Heart left ventricle (tissue), 13 donors: ENCODE measurements at regions not wholly inside any gene's neighbourhood (a gene's known extent, or its start where the extent isn't known, plus 50 kb on each side); places are given as distances from the start of the nearest gene placed in this dataset.

ENCODE experiments used
- POLR2A ChIP-seq, 2 donors: fragments of 450-650 bp; IDR thresholded peaks; one replicate each; pipeline ENCODE4 v1.6.1; 2017; ENCODE audit warnings: antibody characterized with exemption in 2 of 2, mild to moderate bottlenecking in 2 of 2, moderate library complexity in 2 of 2
- TF ChIP-seq, protein P1 (sequence below), 12 donors: fragments of 200-600 bp; sonication (generic) in 4 of 12; IDR thresholded peaks; one replicate each; pipeline versions ENCODE4 v1.5.0 to v1.8.0; 2018 to 2022; ENCODE audit warnings: antibody characterized with exemption in 12 of 12, mild to moderate bottlenecking in 5 of 12
- donor health status: ischemic (EF 13 %, LVEDD 7.1; RV severe dilation, severe dysfunction).
- donor health status: DM: no; HTN: yes; CAD: no.
- donor health status: DM: no; HTN: no; CAD: no.
- donor health status: ischemic (EF 25% LVEDD 6.9; RV normal size, moderate dysfunction).
- donor health status: ischemic (EF 25% LVEDD 5.7; RV mildly dilated, moderate dysfunction).
- donor health status: ischemic (EF 35%, LVEDD 5.7; RV mildly dilated, moderate dysfunction).
- donor health status: nonischemic (EF 11% LVEDD 7.7; RV severe dilation, severe dysfunction).
- donor health status: DM: yes; HTN: yes; CAD: no.
- donor health status: PGD.
- donor health status: ischemic (EF 29% LVEDD 5.4; RV normal size, mild dysfunction).
- donor health status: nonischemic (EF 23%, LVEDD 6.1; RV moderate dilation, normal function).

DNA sequence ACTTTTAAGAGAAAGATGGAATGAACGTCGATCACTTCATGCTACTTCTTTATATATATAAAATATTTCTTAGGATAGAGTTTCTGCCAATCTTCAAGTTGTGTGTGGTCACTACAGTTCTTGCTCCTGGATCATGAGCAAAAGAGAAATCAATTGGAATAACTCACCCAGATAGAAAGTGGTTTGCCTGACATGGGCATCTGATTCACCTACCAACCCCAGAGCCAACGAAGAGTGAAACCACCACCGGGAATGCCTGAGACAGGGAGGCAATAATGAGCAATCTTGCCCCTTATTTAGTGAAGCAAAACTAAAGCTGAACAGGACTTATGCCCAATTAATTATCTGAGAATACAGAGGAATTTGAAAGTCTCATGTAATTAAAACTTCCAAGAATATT, 250.2 kb upstream of the REG3G start:
- TF ChIP-seq, protein P1, sequence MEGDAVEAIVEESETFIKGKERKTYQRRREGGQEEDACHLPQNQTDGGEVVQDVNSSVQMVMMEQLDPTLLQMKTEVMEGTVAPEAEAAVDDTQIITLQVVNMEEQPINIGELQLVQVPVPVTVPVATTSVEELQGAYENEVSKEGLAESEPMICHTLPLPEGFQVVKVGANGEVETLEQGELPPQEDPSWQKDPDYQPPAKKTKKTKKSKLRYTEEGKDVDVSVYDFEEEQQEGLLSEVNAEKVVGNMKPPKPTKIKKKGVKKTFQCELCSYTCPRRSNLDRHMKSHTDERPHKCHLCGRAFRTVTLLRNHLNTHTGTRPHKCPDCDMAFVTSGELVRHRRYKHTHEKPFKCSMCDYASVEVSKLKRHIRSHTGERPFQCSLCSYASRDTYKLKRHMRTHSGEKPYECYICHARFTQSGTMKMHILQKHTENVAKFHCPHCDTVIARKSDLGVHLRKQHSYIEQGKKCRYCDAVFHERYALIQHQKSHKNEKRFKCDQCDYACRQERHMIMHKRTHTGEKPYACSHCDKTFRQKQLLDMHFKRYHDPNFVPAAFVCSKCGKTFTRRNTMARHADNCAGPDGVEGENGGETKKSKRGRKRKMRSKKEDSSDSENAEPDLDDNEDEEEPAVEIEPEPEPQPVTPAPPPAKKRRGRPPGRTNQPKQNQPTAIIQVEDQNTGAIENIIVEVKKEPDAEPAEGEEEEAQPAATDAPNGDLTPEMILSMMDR (IDR thresholded peaks at IDR 0.05): no peak
- no peak for TF ChIP-seq POLR2A (IDR thresholded peaks at IDR 0.05)
